Activated CD4-positive, CD25-positive, alpha-beta regulatory T cell treated with anti-CD3 and anti-CD28 coated beads, Interleukin-2, amount 50 U/mL, for 16 hours (primary cell): ENCODE measurements at regions not wholly inside any gene's neighbourhood (a gene's known extent, or its start where the extent isn't known, plus 50 kb on each side); places are given as distances from the start of the nearest gene placed in this dataset.

ENCODE experiments used
- DNase-seq: peaks from one replicate; pipeline ENCODE4 v3.0.0-alpha.2; 2020; ENCODE audit warnings: low read depth, low spot score

GRCh38 chr9:99531313-99531712 is 290.4 kb upstream of the NR4A3 start:
- no peak for DNase-seq

- no peak for DNase-seq
These were observed 288.3 kb upstream of the NR4A3 start for GRCh38 chr9:99533421-99533820.

- DNase-seq: no peak
These were observed 283.7 kb upstream of the NR4A3 start for GRCh38 chr9:99537996-99538395.

- DNase-seq: no peak
These were observed 277.2 kb upstream of the NR4A3 start for GRCh38 chr9:99544526-99544925.

- DNase-seq: no peak
These were observed 272.2 kb upstream of the NR4A3 start for GRCh38 chr9:99549441-99549840.

GRCh38 chr9:99555792-99556191 is 265.9 kb upstream of the NR4A3 start:
- no peak for DNase-seq

- no peak for DNase-seq
These were observed 264.7 kb upstream of the NR4A3 start for GRCh38 chr9:99556998-99557397.

- DNase-seq: no peak
These were observed 263.9 kb upstream of the NR4A3 start for GRCh38 chr9:99557816-99558215.

- DNase-seq: no peak
These were observed 261.9 kb upstream of the NR4A3 start for GRCh38 chr9:99559776-99560175.

- no peak for DNase-seq
These were observed 261.1 kb upstream of the NR4A3 start for GRCh38 chr9:99560561-99560960.

GRCh38 chr9:99561509-99561917 is 260.2 kb upstream of the NR4A3 start:
- DNase-seq: no peak

GRCh38 chr9:99561961-99562565 is 259.6 kb upstream of the NR4A3 start:
- DNase-seq: no peak

GRCh38 chr9:99563364-99563763 is 258.3 kb upstream of the NR4A3 start:
- DNase-seq: no peak

GRCh38 chr9:99565203-99565602 is 256.5 kb upstream of the NR4A3 start:
- DNase-seq: no peak

GRCh38 chr9:99567436-99567835 is 254.2 kb upstream of the NR4A3 start:
- no peak for DNase-seq

GRCh38 chr9:99569840-99570239 is 251.8 kb upstream of the NR4A3 start:
- DNase-seq: no peak

- DNase-seq: no peak
These were observed 249.1 kb upstream of the NR4A3 start for GRCh38 chr9:99572567-99572966.

- DNase-seq: no peak
These were observed 248.6 kb upstream of the NR4A3 start for GRCh38 chr9:99573085-99573484.

GRCh38 chr9:99573886-99574285 is 247.8 kb upstream of the NR4A3 start:
- no peak for DNase-seq

- no peak for DNase-seq
These were observed 245.7 kb upstream of the NR4A3 start for GRCh38 chr9:99576002-99576401.

GRCh38 chr9:99576876-99577275 is 244.8 kb upstream of the NR4A3 start:
- no peak for DNase-seq

- no peak for DNase-seq
These were observed 244.3 kb upstream of the NR4A3 start for GRCh38 chr9:99577351-99577750.

GRCh38 chr9:99578666-99579065 is 243.0 kb upstream of the NR4A3 start:
- no peak for DNase-seq

- no peak for DNase-seq
These were observed 241.7 kb upstream of the NR4A3 start for GRCh38 chr9:99579964-99580363.
